ENCODE measurements at regions not wholly inside any gene's neighbourhood (a gene's known extent, or its start where the extent isn't known, plus 50 kb on each side); places are given as distances from the start of the nearest gene placed in this dataset.
"Not testable (repeated sequence)": the region's sequence is repeated elsewhere in the genome, so short reads cannot be mapped to it uniquely, and the experiment has no call there.

DNA sequence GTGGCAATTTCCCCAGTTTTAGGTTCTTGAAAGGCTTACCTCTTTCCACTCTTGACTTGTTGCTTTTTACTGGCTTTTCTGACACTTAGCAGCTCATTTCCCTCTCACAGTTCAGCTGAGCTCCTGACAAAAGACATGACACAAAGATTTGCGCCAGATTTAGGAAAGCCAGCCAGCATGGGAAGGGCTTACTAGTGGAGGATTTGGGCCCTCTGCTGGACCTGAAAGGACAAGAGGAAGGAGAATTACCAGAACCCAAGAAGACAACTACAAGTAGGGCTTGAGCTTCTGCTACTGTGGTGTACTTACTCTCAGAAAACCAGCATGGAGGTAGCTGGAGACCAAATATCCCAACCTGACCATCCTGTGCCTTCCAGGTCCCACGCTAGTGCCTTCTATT lies 784.5 kb downstream of the BRINP3 start:
- peaks cover 0 to 3% (median 0%) of the 10 kb centered on the region in 3 donors for H3K9me3 ChIP-seq (ENCODE audit: control insufficient read depth in 3 of 3, low read length in 3 of 3)
- H3K27ac ChIP-seq (ENCODE audit: low read depth, low read length), result no peak overlapping the region
- no peaks in the 10 kb centered on the region for H3K4me1 ChIP-seq (ENCODE audit: control insufficient read depth in 3 of 3, insufficient read depth in 3 of 3, low read length in 3 of 3)
- H3K9ac ChIP-seq (ENCODE audit: low read depth in 1 of 3, low read length in 3 of 3), result no peak overlapping the region
- no peaks in the 10 kb centered on the region for H3K27me3 ChIP-seq (ENCODE audit: control insufficient read depth in 3 of 3, insufficient read depth in 3 of 3, low read length in 3 of 3)
- H3K4me3 ChIP-seq (ENCODE audit: low read length in 3 of 3), result no peak overlapping the region
- no peaks in the 10 kb centered on the region for H3K36me3 ChIP-seq (ENCODE audit: control insufficient read depth in 3 of 3, insufficient read depth in 3 of 3, low read length in 3 of 3)

DNA sequence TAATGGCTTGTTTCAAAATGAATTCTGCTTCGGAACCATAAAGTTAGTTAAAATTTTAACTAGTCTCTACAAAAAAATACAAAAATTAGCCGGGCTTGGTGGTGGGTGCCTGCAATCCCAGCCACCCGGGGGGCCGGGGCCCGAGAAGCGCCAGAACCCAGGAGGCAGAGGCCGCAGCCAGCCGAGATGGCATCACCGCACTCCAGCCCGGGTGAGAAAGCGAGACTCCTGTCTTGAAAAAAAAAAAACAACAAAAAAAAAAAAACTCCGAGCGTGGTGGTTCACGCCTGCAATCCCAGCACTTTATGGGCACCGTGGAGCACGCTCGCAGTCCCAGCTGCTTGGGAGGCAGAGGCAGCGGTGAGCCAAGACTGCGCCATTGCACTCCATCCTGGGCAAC lies 781.4 kb downstream of the BRINP3 start:
- H3K9me3 ChIP-seq (ENCODE audit: control insufficient read depth in 3 of 3, low read length in 3 of 3), result peaks cover 0 to 3% (median 0%) of the 10 kb centered on the region in 3 donors
- no peak overlapping the region for H3K9ac ChIP-seq (ENCODE audit: low read depth in 1 of 3, low read length in 3 of 3)
- H3K4me1 ChIP-seq (ENCODE audit: control insufficient read depth in 3 of 3, insufficient read depth in 3 of 3, low read length in 3 of 3), result no peaks in the 10 kb centered on the region
- H3K36me3 ChIP-seq (ENCODE audit: control insufficient read depth in 3 of 3, insufficient read depth in 3 of 3, low read length in 3 of 3), result no peaks in the 10 kb centered on the region
- H3K27me3 ChIP-seq (ENCODE audit: control insufficient read depth in 3 of 3, insufficient read depth in 3 of 3, low read length in 3 of 3), result no peaks in the 10 kb centered on the region
- no peak overlapping the region for H3K27ac ChIP-seq (ENCODE audit: low read depth, low read length)
- no peak overlapping the region for H3K4me3 ChIP-seq (ENCODE audit: low read length in 3 of 3)

DNA sequence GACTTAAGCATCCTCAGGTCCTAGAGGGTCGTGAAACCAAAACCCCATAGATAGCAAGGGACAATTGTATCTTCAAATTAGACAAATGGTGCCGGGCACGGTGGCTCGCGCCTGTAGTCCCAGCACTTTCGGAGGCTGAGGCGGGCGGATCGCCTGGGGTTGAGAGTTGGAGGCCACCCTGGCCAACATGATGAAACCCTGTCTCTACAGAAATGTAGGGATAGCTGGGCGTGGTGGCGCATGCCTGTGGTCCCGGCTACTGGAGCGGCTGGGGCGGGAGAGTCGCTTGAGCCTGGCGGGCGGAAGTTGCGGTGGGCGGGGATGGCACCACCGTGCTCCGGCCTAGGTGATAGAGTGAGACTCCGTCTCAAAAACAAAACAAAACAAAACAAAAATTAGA lies 780.6 kb downstream of the BRINP3 start:
- H3K27me3 ChIP-seq (ENCODE audit: control insufficient read depth in 3 of 3, insufficient read depth in 3 of 3, low read length in 3 of 3), result no peaks in the 10 kb centered on the region
- H3K4me1 ChIP-seq (ENCODE audit: control insufficient read depth in 3 of 3, insufficient read depth in 3 of 3, low read length in 3 of 3), result no peaks in the 10 kb centered on the region
- peaks cover 0 to 3% (median 0%) of the 10 kb centered on the region in 3 donors for H3K9me3 ChIP-seq (ENCODE audit: control insufficient read depth in 3 of 3, low read length in 3 of 3)
- no peaks in the 10 kb centered on the region for H3K36me3 ChIP-seq (ENCODE audit: control insufficient read depth in 3 of 3, insufficient read depth in 3 of 3, low read length in 3 of 3)
- no peak overlapping the region for H3K9ac ChIP-seq (ENCODE audit: low read depth in 1 of 3, low read length in 3 of 3)
- H3K27ac ChIP-seq (ENCODE audit: low read depth, low read length), result no peak overlapping the region
- no peak overlapping the region for H3K4me3 ChIP-seq (ENCODE audit: low read length in 3 of 3)

DNA sequence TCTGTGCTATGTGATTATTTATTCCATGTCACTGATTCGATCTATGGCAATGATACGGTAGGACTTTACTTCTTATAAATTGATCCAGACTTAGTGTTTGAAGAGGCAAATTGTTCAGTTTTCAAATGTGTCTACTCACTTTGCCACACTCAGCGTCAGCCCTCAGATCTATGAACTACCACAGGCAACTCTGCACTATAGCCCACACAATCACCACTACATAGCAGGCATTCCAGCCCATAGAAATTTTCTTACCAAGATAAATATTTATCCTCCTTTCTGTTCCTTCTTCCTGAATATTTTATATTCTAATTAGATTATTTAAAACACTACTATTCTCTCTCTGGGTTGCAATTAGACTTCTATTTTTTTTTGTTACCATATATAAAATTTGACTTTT lies 776.1 kb downstream of the BRINP3 start:
- Histone ChIP-seq H3K9ac (ENCODE audit: low read depth in 1 of 3, low read length in 3 of 3) (no peak overlapping the region), H3K36me3 (ENCODE audit: control insufficient read depth in 3 of 3, insufficient read depth in 3 of 3, low read length in 3 of 3) (no peaks in the 10 kb centered on the region), H3K27me3 (ENCODE audit: control insufficient read depth in 3 of 3, insufficient read depth in 3 of 3, low read length in 3 of 3) (no peaks in the 10 kb centered on the region), H3K4me3 (ENCODE audit: low read length in 3 of 3) (no peak overlapping the region), H3K27ac (ENCODE audit: low read depth, low read length) (no peak overlapping the region), H3K9me3 (ENCODE audit: control insufficient read depth in 3 of 3, low read length in 3 of 3) (no peaks in the 10 kb centered on the region), H3K4me1 (ENCODE audit: control insufficient read depth in 3 of 3, insufficient read depth in 3 of 3, low read length in 3 of 3) (no peaks in the 10 kb centered on the region)

DNA sequence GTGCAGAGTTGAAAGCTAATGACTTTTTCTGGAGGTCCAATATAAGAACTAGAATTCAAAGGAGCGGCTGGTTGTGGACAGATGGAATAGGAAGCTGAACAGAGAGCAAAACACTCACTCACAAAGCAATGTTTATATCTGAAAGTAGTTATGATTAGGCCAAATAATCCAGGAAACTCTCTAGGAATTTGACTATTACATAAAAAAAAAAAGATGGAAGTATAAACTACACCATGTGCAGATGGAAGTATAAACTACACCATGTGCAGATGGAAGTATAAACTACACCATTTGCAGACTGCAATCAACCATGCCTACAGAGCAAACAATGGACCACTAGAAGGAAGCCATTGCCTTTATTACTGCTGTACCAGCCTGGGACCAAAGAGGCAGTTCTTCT lies 771.1 kb downstream of the BRINP3 start:
- Histone ChIP-seq H3K9ac (ENCODE audit: low read depth in 1 of 3, low read length in 3 of 3) (no peak overlapping the region), H3K36me3 (ENCODE audit: control insufficient read depth in 3 of 3, insufficient read depth in 3 of 3, low read length in 3 of 3) (no peaks in the 10 kb centered on the region), H3K9me3 (ENCODE audit: control insufficient read depth in 3 of 3, low read length in 3 of 3) (peaks cover 0 to 2% (median 0%) of the 10 kb centered on the region in 3 donors), H3K4me1 (ENCODE audit: control insufficient read depth in 3 of 3, insufficient read depth in 3 of 3, low read length in 3 of 3) (no peaks in the 10 kb centered on the region), H3K27me3 (ENCODE audit: control insufficient read depth in 3 of 3, insufficient read depth in 3 of 3, low read length in 3 of 3) (no peaks in the 10 kb centered on the region), H3K27ac (ENCODE audit: low read depth, low read length) (no peak overlapping the region), H3K4me3 (ENCODE audit: low read length in 3 of 3) (no peak overlapping the region)

DNA sequence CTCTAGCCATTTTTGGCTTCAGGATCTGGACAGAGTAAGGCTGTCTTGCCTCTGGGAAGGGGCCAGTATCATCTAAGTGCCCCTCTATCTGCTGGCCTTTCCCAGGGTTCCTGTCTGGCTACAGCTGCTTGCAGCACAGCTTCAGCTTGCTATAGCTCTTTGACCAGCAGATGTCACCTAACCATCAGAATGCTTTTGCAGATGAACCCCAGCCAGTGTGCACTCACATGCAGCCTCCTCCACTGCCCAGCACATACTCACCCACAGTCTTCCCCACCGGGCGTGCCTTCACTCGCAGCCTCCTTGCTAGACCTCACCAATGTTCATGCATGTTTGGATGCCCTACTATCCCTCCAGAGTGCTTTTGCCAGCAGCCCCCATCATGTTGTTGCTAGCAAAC lies 769.0 kb downstream of the BRINP3 start:
- no peaks in the 10 kb centered on the region for H3K27me3 ChIP-seq (ENCODE audit: control insufficient read depth in 3 of 3, insufficient read depth in 3 of 3, low read length in 3 of 3)
- peaks cover 0 to 2% (median 0%) of the 10 kb centered on the region in 3 donors for H3K9me3 ChIP-seq (ENCODE audit: control insufficient read depth in 3 of 3, low read length in 3 of 3)
- no peak overlapping the region for H3K9ac ChIP-seq (ENCODE audit: low read depth in 1 of 3, low read length in 3 of 3)
- H3K4me1 ChIP-seq (ENCODE audit: control insufficient read depth in 3 of 3, insufficient read depth in 3 of 3, low read length in 3 of 3), result no peaks in the 10 kb centered on the region
- H3K36me3 ChIP-seq (ENCODE audit: control insufficient read depth in 3 of 3, insufficient read depth in 3 of 3, low read length in 3 of 3), result no peaks in the 10 kb centered on the region
- no peak overlapping the region for H3K4me3 ChIP-seq (ENCODE audit: low read length in 3 of 3)
- H3K27ac ChIP-seq (ENCODE audit: low read depth, low read length), result no peak overlapping the region

- not testable (repeated sequence) for H3K27ac ChIP-seq (ENCODE audit: low read depth, low read length); H3K9me3 ChIP-seq (ENCODE audit: control insufficient read depth in 3 of 3, low read length in 3 of 3); H3K4me3 ChIP-seq (ENCODE audit: low read length in 3 of 3); H3K36me3 ChIP-seq (ENCODE audit: control insufficient read depth in 3 of 3, insufficient read depth in 3 of 3, low read length in 3 of 3); H3K4me1 ChIP-seq (ENCODE audit: control insufficient read depth in 3 of 3, insufficient read depth in 3 of 3, low read length in 3 of 3); H3K9ac ChIP-seq (ENCODE audit: low read depth in 1 of 3, low read length in 3 of 3); H3K27me3 ChIP-seq (ENCODE audit: control insufficient read depth in 3 of 3, insufficient read depth in 3 of 3, low read length in 3 of 3)
Observed at GRCh38 chr1:189718147-189718795, 759.4 kb downstream of the BRINP3 start.

DNA sequence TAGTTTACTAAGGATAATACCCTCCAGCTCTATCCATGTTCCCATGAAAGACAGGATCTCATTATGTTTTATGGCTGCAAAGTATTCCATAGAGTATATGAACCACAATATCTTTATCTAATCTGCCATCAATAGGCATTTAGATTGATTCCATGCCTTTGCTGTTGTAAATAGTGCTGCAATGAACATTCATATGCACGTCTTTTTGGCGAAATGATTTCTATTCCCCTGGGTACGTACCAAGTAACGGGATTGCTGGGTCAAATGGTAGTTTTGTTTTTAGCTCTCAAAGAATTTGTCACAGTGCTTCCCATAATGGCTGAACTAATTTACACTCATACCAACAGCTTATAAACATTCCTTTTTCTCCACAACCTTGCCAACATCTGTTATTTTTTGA lies 750.9 kb downstream of the BRINP3 start:
- Histone ChIP-seq H3K36me3 (ENCODE audit: control insufficient read depth in 3 of 3, insufficient read depth in 3 of 3, low read length in 3 of 3) (no peaks in the 10 kb centered on the region), H3K27ac (ENCODE audit: low read depth, low read length) (no peak overlapping the region), H3K4me3 (ENCODE audit: low read length in 3 of 3) (no peak overlapping the region), H3K27me3 (ENCODE audit: control insufficient read depth in 3 of 3, insufficient read depth in 3 of 3, low read length in 3 of 3) (no peaks in the 10 kb centered on the region), H3K4me1 (ENCODE audit: control insufficient read depth in 3 of 3, insufficient read depth in 3 of 3, low read length in 3 of 3) (no peaks in the 10 kb centered on the region), H3K9me3 (ENCODE audit: control insufficient read depth in 3 of 3, low read length in 3 of 3) (no peaks in the 10 kb centered on the region), H3K9ac (ENCODE audit: low read depth in 1 of 3, low read length in 3 of 3) (no peak overlapping the region)

DNA sequence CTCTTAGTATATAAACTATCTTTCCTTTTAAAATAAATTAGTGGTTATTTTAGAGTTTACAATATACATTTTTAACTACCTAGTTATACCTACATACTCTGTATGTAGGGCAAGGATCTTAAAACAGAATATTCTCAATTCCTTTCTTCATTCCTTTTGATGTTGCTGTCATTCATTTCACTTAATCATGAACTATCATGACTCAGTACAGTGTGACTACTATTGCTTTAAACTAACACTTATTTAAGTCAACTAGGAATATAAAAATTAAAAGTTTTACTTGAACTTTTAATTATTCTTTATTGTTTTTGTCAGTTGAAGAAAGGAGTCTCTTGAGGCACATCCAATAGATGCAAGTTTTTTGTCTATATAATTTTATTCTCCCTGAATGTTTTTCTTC lies 726.4 kb downstream of the BRINP3 start:
- no peaks in the 10 kb centered on the region for H3K36me3 ChIP-seq (ENCODE audit: control insufficient read depth in 3 of 3, insufficient read depth in 3 of 3, low read length in 3 of 3)
- no peaks in the 10 kb centered on the region for H3K9me3 ChIP-seq (ENCODE audit: control insufficient read depth in 3 of 3, low read length in 3 of 3)
- no peaks in the 10 kb centered on the region for H3K4me1 ChIP-seq (ENCODE audit: control insufficient read depth in 3 of 3, insufficient read depth in 3 of 3, low read length in 3 of 3)
- no peak overlapping the region for H3K4me3 ChIP-seq (ENCODE audit: low read length in 3 of 3)
- no peak overlapping the region for H3K9ac ChIP-seq (ENCODE audit: low read depth in 1 of 3, low read length in 3 of 3)
- H3K27me3 ChIP-seq (ENCODE audit: control insufficient read depth in 3 of 3, insufficient read depth in 3 of 3, low read length in 3 of 3), result no peaks in the 10 kb centered on the region
- H3K27ac ChIP-seq (ENCODE audit: low read depth, low read length), result no peak overlapping the region

GRCh38 chr1:189752461-189752995 lies 725.1 kb downstream of the BRINP3 start:
- Histone ChIP-seq H3K9me3 (ENCODE audit: control insufficient read depth in 3 of 3, low read length in 3 of 3) (no peaks in the 10 kb centered on the region), H3K36me3 (ENCODE audit: control insufficient read depth in 3 of 3, insufficient read depth in 3 of 3, low read length in 3 of 3) (no peaks in the 10 kb centered on the region), H3K4me1 (ENCODE audit: control insufficient read depth in 3 of 3, insufficient read depth in 3 of 3, low read length in 3 of 3) (no peaks in the 10 kb centered on the region), H3K4me3 (ENCODE audit: low read length in 3 of 3) (no peak overlapping the region), H3K27me3 (ENCODE audit: control insufficient read depth in 3 of 3, insufficient read depth in 3 of 3, low read length in 3 of 3) (no peaks in the 10 kb centered on the region), H3K9ac (ENCODE audit: low read depth in 1 of 3, low read length in 3 of 3) (no peak overlapping the region), H3K27ac (ENCODE audit: low read depth, low read length) (no peak overlapping the region)

Measured in skeletal muscle tissue (tissue), 3 donors.